Loucy (cell line): ENCODE measurements at regions not wholly inside any gene's neighbourhood (a gene's known extent, or its start where the extent isn't known, plus 50 kb on each side); places are given as distances from the start of the nearest gene placed in this dataset.

Source experiments
- H2AFZ ChIP-seq: fragments of 200-600 bp; sonication (generic); 2 replicates; pipeline ENCODE4 v1.6.0; 2016; ENCODE audit warnings: antibody characterized with exemption, mild to moderate bottlenecking, low read length, moderate library complexity
- H3F3A ChIP-seq: fragments of 200-600 bp; 2 replicates; pipeline ENCODE4 v1.6.0; 2016; ENCODE audit warnings: antibody characterized with exemption, low read depth, mild to moderate bottlenecking
- H3K27me3 ChIP-seq: fragments of 200-600 bp; sonication (generic); 2 replicates; pipeline ENCODE4 v1.6.1; 2014; ENCODE audit warnings: low read length, mild to moderate bottlenecking; ENCODE audit not compliant: insufficient read depth, poor library complexity, severe bottlenecking
- H3K36me3 ChIP-seq: fragments of 200-600 bp; sonication (generic); 2 replicates; pipeline ENCODE4 v1.6.1; 2016; ENCODE audit warnings: low read length; ENCODE audit not compliant: insufficient read depth
- H3K4me1 ChIP-seq: fragments of 200-600 bp; sonication (generic); 2 replicates; pipeline ENCODE4 v1.5.1; 2014; ENCODE audit warnings: low read length, mild to moderate bottlenecking; ENCODE audit not compliant: insufficient read depth, poor library complexity, severe bottlenecking
- H3K4me2 ChIP-seq: fragments of 200-600 bp; sonication (generic); 2 replicates; pipeline ENCODE4 v1.6.0; 2014; ENCODE audit warnings: antibody characterized with exemption, low read length, low read depth, mild to moderate bottlenecking; ENCODE audit not compliant: poor library complexity, severe bottlenecking
- H3K4me3 ChIP-seq: fragments of 200-600 bp; sonication (generic); 2 replicates; pipeline ENCODE4 v1.5.1; 2014; ENCODE audit warnings: low read length, mild to moderate bottlenecking, mixed read lengths; ENCODE audit not compliant: poor library complexity, severe bottlenecking
- H3K79me2 ChIP-seq: fragments of 200-600 bp; sonication (generic); 2 replicates; pipeline ENCODE4 v1.6.1; 2014; ENCODE audit warnings: low read length; ENCODE audit not compliant: insufficient read depth
- H3K9ac ChIP-seq: fragments of 200-600 bp; sonication (generic); 2 replicates; pipeline ENCODE4 v1.6.0; 2014; ENCODE audit warnings: mild to moderate bottlenecking, low read depth, low read length, moderate library complexity; ENCODE audit not compliant: poor library complexity, severe bottlenecking
- H3K9me2 ChIP-seq: fragments of 200-600 bp; sonication (generic); replicated peaks from 2 replicates; pipeline ENCODE4 v1.6.1; 2016; ENCODE audit warnings: low read depth, low read length, mixed read lengths
- H3K9me3 ChIP-seq: fragments of 200-600 bp; sonication (generic); 2 replicates; pipeline ENCODE4 v1.6.1; 2014; ENCODE audit warnings: mild to moderate bottlenecking, antibody characterized with exemption, low read length, low read depth; ENCODE audit not compliant: insufficient read depth
- H4K20me1 ChIP-seq: fragments of 200-600 bp; sonication (generic); 2 replicates; pipeline ENCODE4 v1.6.0; 2014; ENCODE audit warnings: antibody characterized with exemption, low read length, mild to moderate bottlenecking; ENCODE audit not compliant: insufficient read depth, poor library complexity, severe bottlenecking
- CTCF ChIP-seq: fragments of 200-600 bp; sonication (generic); conservative IDR thresholded peaks from 2 replicates; pipeline ENCODE4 v1.5.1; 2014; ENCODE audit warnings: mild to moderate bottlenecking, antibody characterized with exemption, low read length
- EZH2phosphoT487 ChIP-seq: fragments of 200-600 bp; IDR thresholded peaks from 2 replicates; pipeline ENCODE4 v1.6.1; 2018; ENCODE audit warnings: antibody characterized with exemption, mild to moderate bottlenecking, moderate library complexity, borderline replicate concordance

GRCh38 chr10:131641231-131641630, 259.6 kb upstream of the PPP2R2D start:
- Histone ChIP-seq H3K27me3 (no peaks in the 10 kb centered on the region), H4K20me1 (no peaks in the 10 kb centered on the region), H3K36me3 (no peaks in the 10 kb centered on the region), H3K4me3 (no peak overlapping the region), H3K9me3 (no peaks in the 10 kb centered on the region), H3K79me2 (no peaks in the 10 kb centered on the region), H3K9me2 (no peaks in the 10 kb centered on the region), H2AFZ (no peak overlapping the region), H3K4me1 (no peaks in the 10 kb centered on the region), H3K4me2 (no peak overlapping the region), H3K9ac (no peak overlapping the region), H3F3A (no peaks in the 10 kb centered on the region)
- TF ChIP-seq CTCF (no peak), EZH2phosphoT487 (no peak)

- Histone ChIP-seq H3K9ac (no peak overlapping the region), H3K9me2 (no peaks in the 10 kb centered on the region), H3K36me3 (no peaks in the 10 kb centered on the region), H4K20me1 (no peaks in the 10 kb centered on the region), H3K27me3 (no peaks in the 10 kb centered on the region), H3K79me2 (no peaks in the 10 kb centered on the region), H3K9me3 (no peaks in the 10 kb centered on the region), H3K4me2 (no peak overlapping the region), H3K4me1 (no peaks in the 10 kb centered on the region), H3F3A (no peaks in the 10 kb centered on the region), H3K4me3 (no peak overlapping the region), H2AFZ (no peak overlapping the region)
- no peak for TF ChIP-seq CTCF
- TF ChIP-seq EZH2phosphoT487: no peak
Observed at GRCh38 chr10:131641898-131642297, 258.9 kb upstream of the PPP2R2D start.

- Histone ChIP-seq H3K4me1 (no peaks in the 10 kb centered on the region), H3K4me2 (no peak overlapping the region), H3F3A (no peaks in the 10 kb centered on the region), H3K4me3 (no peak overlapping the region), H3K36me3 (no peaks in the 10 kb centered on the region), H3K9me3 (no peaks in the 10 kb centered on the region; the same call in 1 of the 2 replicates), H2AFZ (no peak overlapping the region), H3K9ac (no peak overlapping the region), H4K20me1 (no peaks in the 10 kb centered on the region), H3K9me2 (no peaks in the 10 kb centered on the region), H3K27me3 (no peaks in the 10 kb centered on the region), H3K79me2 (no peaks in the 10 kb centered on the region)
- no peak for TF ChIP-seq EZH2phosphoT487
- TF ChIP-seq CTCF: no peak
Observed at GRCh38 chr10:131642966-131643365, 257.8 kb upstream of the PPP2R2D start.
